Glutamatergic neuron (in vitro differentiated cells): ENCODE measurements at regions not wholly inside any gene's neighbourhood (a gene's known extent, or its start where the extent isn't known, plus 50 kb on each side); places are given as distances from the start of the nearest gene placed in this dataset.
A peak's percentile ranks its signal among the peaks of the same experiment; 100 is the strongest.

Experiments
- DNase-seq: peaks from one replicate; pipeline ENCODE4 v3.0.0; 2022
- H3K27ac Mint-ChIP-seq: one replicate; pipeline ENCODE4 v1.8.0; 2020; ENCODE audit warnings: mild to moderate bottlenecking, mixed read lengths, inconsistent platforms; ENCODE audit not compliant: unreplicated experiment
- H3K27me3 Mint-ChIP-seq: one replicate; pipeline ENCODE4 v1.8.0; 2020; ENCODE audit warnings: mild to moderate bottlenecking, moderate library complexity, mixed read lengths, inconsistent platforms; ENCODE audit not compliant: unreplicated experiment
- H3K36me3 Mint-ChIP-seq: one replicate; pipeline ENCODE4 v1.8.0; 2020; ENCODE audit warnings: mild to moderate bottlenecking, mixed read lengths, inconsistent platforms; ENCODE audit not compliant: unreplicated experiment
- H3K4me1 Mint-ChIP-seq: one replicate; pipeline ENCODE4 v1.8.0; 2020; ENCODE audit warnings: mild to moderate bottlenecking, low read depth, mixed read lengths, inconsistent platforms; ENCODE audit not compliant: unreplicated experiment
- H3K4me3 Mint-ChIP-seq: one replicate; pipeline ENCODE4 v1.8.0; 2020; ENCODE audit warnings: mild to moderate bottlenecking, mixed read lengths, inconsistent platforms; ENCODE audit not compliant: unreplicated experiment
- H3K9me3 Mint-ChIP-seq: one replicate; pipeline ENCODE4 v1.8.0; 2020; ENCODE audit warnings: mild to moderate bottlenecking, moderate library complexity, mixed read lengths, inconsistent platforms; ENCODE audit not compliant: unreplicated experiment
- CTCF ChIP-seq: fragments of 200-600 bp; sonication (generic); IDR thresholded peaks from one replicate; pipeline ENCODE4 v1.5.0; 2021; ENCODE audit not compliant: partially characterized antibody, unreplicated experiment

GRCh38 chr2:62409442-62409841 is 96.6 kb downstream of the TMEM17 start:
- Mint-ChIP-seq H3K27ac (no peak overlapping the region), H3K4me3 (no peak overlapping the region), H3K9me3 (peaks cover 4% of the 10 kb centered on the region), H3K36me3 (no peaks in the 10 kb centered on the region), H3K27me3 (peaks cover 8% of the 10 kb centered on the region), H3K4me1 (peaks cover 9% of the 10 kb centered on the region)
- no peak for DNase-seq
- TF ChIP-seq CTCF, result no peak

- Mint-ChIP-seq H3K27ac (no peak overlapping the region), H3K9me3 (peaks cover 3% of the 10 kb centered on the region), H3K4me3 (no peak overlapping the region), H3K4me1 (peaks cover 9% of the 10 kb centered on the region), H3K27me3 (peaks cover 8% of the 10 kb centered on the region), H3K36me3 (no peaks in the 10 kb centered on the region)
- no peak for DNase-seq
- TF ChIP-seq CTCF, result no peak
These were observed 97.7 kb downstream of the TMEM17 start for GRCh38 chr2:62408241-62408677.

GRCh38 chr2:62407838-62408237 is 98.2 kb downstream of the TMEM17 start:
- H3K4me3 Mint-ChIP-seq, result no peak overlapping the region

GRCh38 chr2:62407401-62407800 is 98.6 kb downstream of the TMEM17 start:
- H3K4me1 Mint-ChIP-seq, result peaks cover 9% of the 10 kb centered on the region
- DNase-seq, result no peak
- no peak for TF ChIP-seq CTCF
- H3K27me3 Mint-ChIP-seq, result peaks cover 7% of the 10 kb centered on the region
- H3K36me3 Mint-ChIP-seq, result no peaks in the 10 kb centered on the region
- H3K27ac Mint-ChIP-seq, result peak overlapping the region; percentile 28
- H3K4me3 Mint-ChIP-seq, result no peak overlapping the region
- peaks cover 3% of the 10 kb centered on the region for H3K9me3 Mint-ChIP-seq

More at GRCh38 chr2:62407838-62408237, 98.2 kb downstream of the TMEM17 start:
- peaks cover 3% of the 10 kb centered on the region for H3K9me3 Mint-ChIP-seq
- no peak for DNase-seq
- TF ChIP-seq CTCF, result no peak
- peaks cover 8% of the 10 kb centered on the region for H3K27me3 Mint-ChIP-seq
- peaks cover 9% of the 10 kb centered on the region for H3K4me1 Mint-ChIP-seq
- H3K27ac Mint-ChIP-seq, result no peak overlapping the region
- no peaks in the 10 kb centered on the region for H3K36me3 Mint-ChIP-seq

DNA sequence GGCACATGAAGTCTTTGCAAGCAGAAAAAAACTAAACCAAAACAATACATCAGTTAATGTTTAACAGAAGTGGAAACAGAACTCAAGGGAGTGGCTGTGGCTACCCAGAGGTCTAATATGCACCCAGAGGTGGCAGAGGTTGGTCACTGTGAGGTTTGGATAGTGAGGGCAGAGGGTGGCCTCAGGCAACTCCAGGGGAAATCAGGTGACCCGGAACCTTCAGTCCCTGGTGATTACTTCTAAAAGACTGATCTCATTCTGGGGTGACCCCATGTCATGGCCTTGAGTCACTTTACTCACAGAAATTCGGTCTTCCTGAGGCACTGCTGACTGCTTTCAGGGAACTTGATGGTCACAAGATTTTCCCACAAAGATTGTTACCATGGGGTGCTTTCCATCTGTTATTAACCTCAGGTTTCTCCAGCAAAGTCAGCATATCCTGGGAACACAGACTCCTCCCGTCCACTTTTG is 99.4 kb downstream of the TMEM17 start:
- no peak for TF ChIP-seq CTCF
- no peak for DNase-seq

More for the DNA sequence above, 99.4 kb downstream of the TMEM17 start:
- Mint-ChIP-seq H3K9me3 (peaks cover 1% of the 10 kb centered on the region), H3K4me3 (no peak overlapping the region), H3K27ac (no peak overlapping the region), H3K36me3 (no peaks in the 10 kb centered on the region), H3K4me1 (peaks cover 6% of the 10 kb centered on the region), H3K27me3 (peaks cover 6% of the 10 kb centered on the region)
